ENCODE measurements at regions not wholly inside any gene's neighbourhood (a gene's known extent, or its start where the extent isn't known, plus 50 kb on each side); places are given as distances from the start of the nearest gene placed in this dataset.

DNA sequence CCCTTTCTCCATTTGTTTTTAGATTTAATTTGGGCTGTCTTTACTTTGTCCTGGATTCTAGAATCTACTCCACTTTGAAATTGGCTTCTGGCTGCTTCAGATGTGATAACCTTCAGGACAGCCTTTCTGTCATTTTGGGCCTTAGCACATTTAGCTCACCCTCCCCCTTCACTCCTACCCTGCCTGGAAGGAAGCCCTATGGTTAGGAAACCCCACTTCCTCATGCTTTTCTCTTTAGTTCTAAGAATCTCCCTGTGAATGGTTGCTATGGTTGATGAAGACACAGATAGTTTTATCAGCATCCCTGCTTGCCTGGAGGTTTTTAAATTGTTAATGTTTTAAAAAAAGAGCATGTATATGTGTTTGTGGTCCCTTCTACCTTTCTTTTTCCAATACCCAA, 100.7 kb upstream of the PTPN13 start:
- in situ Hi-C loops (cut with MboI) (loop anchor here (5.0 kb wide), 1 partner anchor 404 kb away; no protein-coding TSS in a partner anchor), intact Hi-C loops (cut with micrococcal nuclease) (no loop called here)
- Histone ChIP-seq H3K4me3 (no peak overlapping the region), H3K4me2 (ENCODE audit: insufficient read depth, low read length) (no peak overlapping the region), H4K20me1 (replicated peaks; ENCODE audit: control insufficient read depth, insufficient read depth, low read length) (no peaks in the 10 kb centered on the region), H3K9me3 (replicated peaks; ENCODE audit: control insufficient read depth, insufficient read depth, low read depth, low read length) (no peaks in the 10 kb centered on the region), H3K79me2 (ENCODE audit: control insufficient read depth, insufficient read depth, low read length) (no peaks in the 10 kb centered on the region), H3K36me3 (ENCODE audit: control insufficient read depth, insufficient read depth, low read length) (no peaks in the 10 kb centered on the region), H3K4me1 (replicated peaks in 1 of 2; ENCODE audit: control insufficient read depth in 2 of 2, insufficient read depth in 2 of 2, low read length in 2 of 2) (no peaks in the 10 kb centered on the region), H3K9ac (ENCODE audit: insufficient read depth in 1 of 2, low read depth in 2 of 2, low read length in 2 of 2) (no peak overlapping the region), H3K27ac (ENCODE audit: extremely low read depth, low read depth, low read length) (no peak overlapping the region), H2AFZ (ENCODE audit: low read depth, low read length) (no peak overlapping the region), H3K27me3 (ENCODE audit: control insufficient read depth in 2 of 2, insufficient read depth in 2 of 2, low read length in 2 of 2) (peaks cover 0 to 4% of the 10 kb centered on the region in 2 experiments; a peak in 1 of 5 replicates), H3K9me1 (ENCODE audit: control insufficient read depth, insufficient read depth, low read length) (no peaks in the 10 kb centered on the region)
- ChIA-PET POLR2A (interaction anchor here (0.7 kb wide), 1 partner anchor 762 kb away, joined by 3 read pairs; no protein-coding TSS in a partner anchor), CTCF (ENCODE audit: low intra/inter-chr PET ratio) (no interaction called here)
- no peak for DNase-seq (ENCODE audit: extremely low read depth in 1 of 4, low spot score in 3 of 4)
- BruUV-seq (replicated peaks) = no TSS peak
- FAIRE-seq = no peak
- no peak for ATAC-seq
- TF ChIP-seq, protein P1, sequence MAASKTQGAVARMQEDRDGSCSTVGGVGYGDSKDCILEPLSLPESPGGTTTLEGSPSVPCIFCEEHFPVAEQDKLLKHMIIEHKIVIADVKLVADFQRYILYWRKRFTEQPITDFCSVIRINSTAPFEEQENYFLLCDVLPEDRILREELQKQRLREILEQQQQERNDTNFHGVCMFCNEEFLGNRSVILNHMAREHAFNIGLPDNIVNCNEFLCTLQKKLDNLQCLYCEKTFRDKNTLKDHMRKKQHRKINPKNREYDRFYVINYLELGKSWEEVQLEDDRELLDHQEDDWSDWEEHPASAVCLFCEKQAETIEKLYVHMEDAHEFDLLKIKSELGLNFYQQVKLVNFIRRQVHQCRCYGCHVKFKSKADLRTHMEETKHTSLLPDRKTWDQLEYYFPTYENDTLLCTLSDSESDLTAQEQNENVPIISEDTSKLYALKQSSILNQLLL (CRISPR knock-in tag; IDR thresholded peaks at IDR 0.05; ENCODE audit: borderline replicate concordance) = no peak
- TF ChIP-seq SREBF2 (CRISPR knock-in tag; IDR thresholded peaks at IDR 0.05) = no peak
- no peak for TF ChIP-seq ZNF583 (CRISPR knock-in tag; IDR thresholded peaks at IDR 0.05)
- TF ChIP-seq CBX5 (IDR thresholded peaks at IDR 0.05; ENCODE audit: borderline replicate concordance, low read depth) = no peak
- TF ChIP-seq ARNT (IDR thresholded peaks at IDR 0.05) = no peak
- TF ChIP-seq, protein P2, sequence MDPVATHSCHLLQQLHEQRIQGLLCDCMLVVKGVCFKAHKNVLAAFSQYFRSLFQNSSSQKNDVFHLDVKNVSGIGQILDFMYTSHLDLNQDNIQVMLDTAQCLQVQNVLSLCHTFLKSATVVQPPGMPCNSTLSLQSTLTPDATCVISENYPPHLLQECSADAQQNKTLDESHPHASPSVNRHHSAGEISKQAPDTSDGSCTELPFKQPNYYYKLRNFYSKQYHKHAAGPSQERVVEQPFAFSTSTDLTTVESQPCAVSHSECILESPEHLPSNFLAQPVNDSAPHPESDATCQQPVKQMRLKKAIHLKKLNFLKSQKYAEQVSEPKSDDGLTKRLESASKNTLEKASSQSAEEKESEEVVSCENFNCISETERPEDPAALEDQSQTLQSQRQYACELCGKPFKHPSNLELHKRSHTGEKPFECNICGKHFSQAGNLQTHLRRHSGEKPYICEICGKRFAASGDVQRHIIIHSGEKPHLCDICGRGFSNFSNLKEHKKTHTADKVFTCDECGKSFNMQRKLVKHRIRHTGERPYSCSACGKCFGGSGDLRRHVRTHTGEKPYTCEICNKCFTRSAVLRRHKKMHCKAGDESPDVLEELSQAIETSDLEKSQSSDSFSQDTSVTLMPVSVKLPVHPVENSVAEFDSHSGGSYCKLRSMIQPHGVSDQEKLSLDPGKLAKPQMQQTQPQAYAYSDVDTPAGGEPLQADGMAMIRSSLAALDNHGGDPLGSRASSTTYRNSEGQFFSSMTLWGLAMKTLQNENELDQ (CRISPR knock-in tag; IDR thresholded peaks at IDR 0.05; ENCODE audit: borderline replicate concordance) = no peak
- TF ChIP-seq MYBL2 (IDR thresholded peaks at IDR 0.05; ENCODE audit: low read depth) = no peak
- no peak for TF ChIP-seq MYBL2 (CRISPR knock-in tag; IDR thresholded peaks at IDR 0.05; ENCODE audit: borderline replicate concordance)
- no peak for TF ChIP-seq NR1H2 (CRISPR knock-in tag; IDR thresholded peaks at IDR 0.05)
- TF ChIP-seq, protein P3, sequence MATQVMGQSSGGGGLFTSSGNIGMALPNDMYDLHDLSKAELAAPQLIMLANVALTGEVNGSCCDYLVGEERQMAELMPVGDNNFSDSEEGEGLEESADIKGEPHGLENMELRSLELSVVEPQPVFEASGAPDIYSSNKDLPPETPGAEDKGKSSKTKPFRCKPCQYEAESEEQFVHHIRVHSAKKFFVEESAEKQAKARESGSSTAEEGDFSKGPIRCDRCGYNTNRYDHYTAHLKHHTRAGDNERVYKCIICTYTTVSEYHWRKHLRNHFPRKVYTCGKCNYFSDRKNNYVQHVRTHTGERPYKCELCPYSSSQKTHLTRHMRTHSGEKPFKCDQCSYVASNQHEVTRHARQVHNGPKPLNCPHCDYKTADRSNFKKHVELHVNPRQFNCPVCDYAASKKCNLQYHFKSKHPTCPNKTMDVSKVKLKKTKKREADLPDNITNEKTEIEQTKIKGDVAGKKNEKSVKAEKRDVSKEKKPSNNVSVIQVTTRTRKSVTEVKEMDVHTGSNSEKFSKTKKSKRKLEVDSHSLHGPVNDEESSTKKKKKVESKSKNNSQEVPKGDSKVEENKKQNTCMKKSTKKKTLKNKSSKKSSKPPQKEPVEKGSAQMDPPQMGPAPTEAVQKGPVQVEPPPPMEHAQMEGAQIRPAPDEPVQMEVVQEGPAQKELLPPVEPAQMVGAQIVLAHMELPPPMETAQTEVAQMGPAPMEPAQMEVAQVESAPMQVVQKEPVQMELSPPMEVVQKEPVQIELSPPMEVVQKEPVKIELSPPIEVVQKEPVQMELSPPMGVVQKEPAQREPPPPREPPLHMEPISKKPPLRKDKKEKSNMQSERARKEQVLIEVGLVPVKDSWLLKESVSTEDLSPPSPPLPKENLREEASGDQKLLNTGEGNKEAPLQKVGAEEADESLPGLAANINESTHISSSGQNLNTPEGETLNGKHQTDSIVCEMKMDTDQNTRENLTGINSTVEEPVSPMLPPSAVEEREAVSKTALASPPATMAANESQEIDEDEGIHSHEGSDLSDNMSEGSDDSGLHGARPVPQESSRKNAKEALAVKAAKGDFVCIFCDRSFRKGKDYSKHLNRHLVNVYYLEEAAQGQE (IDR thresholded peaks at IDR 0.05; ENCODE audit: borderline replicate concordance) = no peak
- TF ChIP-seq, protein P3 (CRISPR knock-in tag; IDR thresholded peaks at IDR 0.05; ENCODE audit: low read depth) = no peak
- TF ChIP-seq OTX1 (CRISPR knock-in tag; IDR thresholded peaks at IDR 0.05) = no peak

Measured in K562 (cell line).